HG02884 (cell line): ENCODE measurements at regions not wholly inside any gene's neighbourhood (a gene's known extent, or its start where the extent isn't known, plus 50 kb on each side); places are given as distances from the start of the nearest gene placed in this dataset.

Source experiments
- ATAC-seq: cut with Tn5 transposase; IDR thresholded peaks from one replicate; pipeline ENCODE4 v1.9.1; 2021; ENCODE audit warnings: mild to moderate bottlenecking, moderate library complexity; ENCODE audit not compliant: unreplicated experiment

DNA sequence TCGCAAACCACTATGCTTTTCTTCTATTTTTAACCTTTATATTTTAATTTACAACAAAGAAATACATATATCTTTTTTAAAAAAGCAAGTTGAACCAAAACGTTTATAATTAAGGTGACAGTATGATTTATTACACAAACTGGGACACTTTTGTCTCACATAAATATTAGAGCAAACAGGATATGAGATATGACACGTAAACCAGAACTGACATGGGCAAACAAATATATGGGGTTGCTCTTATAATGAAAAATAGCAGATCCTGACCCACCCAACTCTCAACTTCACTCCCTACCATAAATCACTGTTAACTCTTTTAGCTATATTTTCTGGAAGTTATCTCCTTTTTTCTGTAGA lies 177.0 kb upstream of the EDNRA start:
- ATAC-seq = no peak

DNA sequence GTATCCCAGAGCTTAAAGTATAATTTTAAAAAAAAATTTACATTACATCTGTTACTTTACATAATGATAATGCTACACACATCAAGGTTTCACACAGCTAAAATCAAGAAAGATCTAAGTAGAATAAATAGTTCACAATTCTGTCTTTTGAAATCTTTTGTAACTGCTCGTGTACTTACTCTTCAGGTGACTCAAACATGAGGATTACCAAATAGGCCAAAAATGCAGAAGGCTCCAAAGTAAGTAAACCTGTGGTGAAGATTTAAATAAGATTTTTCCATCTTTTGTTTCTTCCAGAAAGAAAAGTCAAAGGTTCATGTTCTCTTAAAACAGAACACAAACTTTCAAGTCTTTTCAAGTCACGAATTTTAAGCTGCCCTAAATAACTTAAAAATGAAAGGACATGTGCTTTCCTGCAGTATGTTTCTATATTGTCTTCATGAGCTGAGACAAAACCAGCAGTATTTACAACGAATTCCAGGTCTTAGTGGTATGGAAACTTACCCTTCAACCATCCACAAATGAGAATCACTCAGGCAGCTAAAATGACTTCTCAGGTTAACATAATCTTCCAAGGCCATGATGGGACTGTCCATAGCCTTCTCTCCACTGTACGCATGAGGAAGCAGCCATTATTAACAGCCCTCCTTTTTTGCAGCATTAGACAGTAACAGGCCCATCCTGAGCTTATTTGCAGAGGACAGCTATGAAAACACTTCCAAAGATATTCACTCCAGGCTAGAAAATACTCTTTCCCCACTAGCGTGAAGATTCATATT lies 172.8 kb upstream of the EDNRA start:
- no peak for ATAC-seq

DNA sequence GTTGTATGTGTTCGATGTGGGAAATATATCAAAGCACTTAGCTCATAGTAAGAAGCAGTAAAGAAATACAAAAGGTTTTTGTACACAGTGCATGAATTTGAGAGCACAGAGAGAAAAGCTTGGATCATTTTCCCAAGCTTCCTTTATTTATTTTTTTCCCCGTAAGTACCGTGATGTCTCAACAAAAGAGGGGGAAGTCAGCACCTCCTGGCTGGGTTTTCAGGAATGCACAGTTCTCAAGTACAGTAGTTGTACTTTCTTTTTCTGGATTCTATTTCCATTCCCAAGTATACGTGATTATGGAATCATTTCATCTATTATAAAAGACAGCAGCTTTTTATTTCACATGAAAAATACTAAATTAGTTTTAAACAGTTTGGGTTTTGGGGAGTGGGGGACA lies 171.5 kb upstream of the EDNRA start:
- no peak for ATAC-seq

DNA sequence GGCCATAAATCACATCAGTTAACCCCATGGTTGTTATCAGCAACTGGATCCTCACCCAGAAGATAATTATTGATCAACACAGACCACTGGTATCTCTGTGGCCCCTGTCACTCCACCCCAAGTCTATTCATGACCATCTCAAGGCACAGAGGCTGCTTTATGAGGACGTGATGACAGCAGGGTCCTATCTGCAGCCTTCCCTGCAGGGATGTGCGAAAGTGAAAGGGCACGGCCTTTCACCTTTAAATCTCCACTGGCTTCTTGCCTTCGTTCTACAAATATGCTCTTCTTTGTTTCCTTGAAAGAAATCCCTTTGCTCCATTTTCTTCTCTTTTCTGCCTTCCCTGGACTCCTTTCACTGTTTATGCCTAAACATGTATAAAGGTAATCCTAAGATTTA lies 170.6 kb upstream of the EDNRA start:
- ATAC-seq = no peak

DNA sequence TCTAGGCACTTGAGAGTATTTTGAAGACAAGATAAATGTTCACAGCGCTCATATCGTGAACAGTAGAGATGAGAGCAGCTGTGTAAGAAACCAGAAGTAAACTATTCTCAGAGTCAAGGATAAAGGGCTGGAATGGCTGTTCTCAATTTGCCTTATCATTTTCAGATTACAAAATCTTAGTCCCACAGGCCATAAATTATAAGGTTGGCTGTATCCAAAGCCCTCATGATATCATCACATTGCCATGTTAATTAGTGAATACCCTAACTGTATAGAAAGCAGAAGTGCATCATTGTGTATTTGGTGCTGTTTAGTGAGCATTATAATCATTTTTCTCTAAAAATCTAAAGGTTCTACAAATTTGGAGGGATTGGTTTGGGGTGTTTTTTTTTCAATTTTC lies 168.9 kb upstream of the EDNRA start:
- no peak for ATAC-seq

DNA sequence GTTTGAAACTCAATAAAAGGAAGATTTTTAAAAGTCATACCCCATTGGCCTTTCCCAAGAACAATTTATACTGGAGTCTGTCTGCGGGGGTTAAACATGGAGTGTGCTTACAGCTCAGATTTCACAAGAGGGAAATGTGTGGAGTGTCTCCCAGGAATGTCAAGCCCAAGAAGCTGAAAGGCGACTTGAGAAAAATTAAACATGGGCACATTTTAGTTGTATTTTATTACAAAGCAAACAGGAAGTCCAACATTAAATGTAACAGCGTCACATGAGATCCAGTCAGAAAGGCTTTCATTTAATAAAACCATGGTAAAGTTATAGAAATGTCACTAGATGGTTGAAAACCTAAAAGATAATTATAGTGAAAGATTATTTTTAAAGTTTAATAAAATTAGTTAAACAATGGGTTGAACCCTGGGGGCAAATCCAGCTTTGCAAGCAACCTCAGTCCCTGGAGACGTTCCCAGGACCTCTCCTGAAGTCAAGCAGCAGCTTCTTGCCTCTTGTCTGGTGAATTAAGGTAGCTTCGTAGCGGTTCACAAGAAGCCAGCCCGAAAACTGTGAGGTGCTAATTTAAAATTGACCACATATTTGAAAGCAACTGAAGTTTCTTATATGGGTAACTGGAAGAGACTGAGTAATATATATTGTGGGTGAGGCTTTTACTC lies 168.4 kb upstream of the EDNRA start:
- ATAC-seq = no peak

DNA sequence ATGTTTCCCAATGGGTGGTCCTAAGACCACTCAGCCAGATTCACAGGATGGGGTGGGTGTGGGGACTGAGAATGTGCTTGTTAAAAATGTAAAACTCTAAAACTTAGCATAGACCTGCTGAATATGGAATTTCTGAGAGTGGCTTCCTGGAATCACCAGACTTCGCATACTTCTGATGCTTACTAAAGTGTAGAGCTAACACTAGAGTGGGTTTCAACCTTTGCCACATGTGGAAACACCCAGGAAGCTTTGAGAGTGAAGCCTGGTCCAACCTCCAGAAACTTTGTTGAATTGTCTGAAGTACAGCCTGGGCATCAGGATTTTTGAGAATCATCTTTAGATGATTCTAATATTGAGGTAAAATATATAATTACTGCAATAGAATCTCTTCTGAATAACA lies 167.8 kb upstream of the EDNRA start:
- no peak for ATAC-seq

- ATAC-seq = no peak
Observed at GRCh38 chr4:147318586-147318985, 162.3 kb upstream of the EDNRA start.

DNA sequence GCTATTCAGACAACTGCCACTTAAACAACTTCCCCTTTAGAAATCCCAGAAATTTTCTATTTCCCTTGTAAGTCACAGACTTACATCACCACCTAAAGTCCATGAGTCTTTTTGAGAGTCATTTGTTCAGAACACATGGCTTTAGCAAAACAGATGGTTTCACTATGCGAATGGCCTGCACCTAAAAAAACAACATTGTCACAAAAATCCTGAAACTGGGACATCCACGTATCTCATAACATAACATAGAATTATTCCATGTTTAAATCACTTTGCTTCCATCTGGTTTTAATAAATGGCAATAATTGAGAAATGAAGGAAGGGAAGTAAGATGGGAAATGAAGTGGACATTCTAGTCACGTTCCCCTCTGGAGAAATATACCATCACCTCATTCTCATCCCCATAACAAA lies 155.3 kb upstream of the EDNRA start:
- ATAC-seq = no peak

DNA sequence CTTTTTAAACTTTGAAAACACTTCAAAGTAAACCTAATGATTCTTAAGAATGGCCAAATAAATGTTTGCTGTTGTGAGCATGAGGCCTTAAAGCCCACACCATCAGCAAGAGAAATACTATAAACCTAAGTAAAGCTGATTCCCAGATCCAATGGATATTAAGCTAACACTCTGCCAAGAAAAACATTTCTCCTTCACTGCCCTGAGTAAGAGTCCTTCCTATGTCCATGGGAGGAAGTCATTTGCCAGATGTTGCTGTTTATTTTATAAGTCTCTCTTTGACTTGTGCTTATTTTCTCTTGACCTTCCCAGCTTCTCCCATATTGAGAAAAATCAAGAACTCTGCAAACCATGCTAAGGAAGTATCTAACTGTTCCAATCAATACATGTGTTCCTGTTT lies 154.3 kb upstream of the EDNRA start:
- ATAC-seq = no peak

DNA sequence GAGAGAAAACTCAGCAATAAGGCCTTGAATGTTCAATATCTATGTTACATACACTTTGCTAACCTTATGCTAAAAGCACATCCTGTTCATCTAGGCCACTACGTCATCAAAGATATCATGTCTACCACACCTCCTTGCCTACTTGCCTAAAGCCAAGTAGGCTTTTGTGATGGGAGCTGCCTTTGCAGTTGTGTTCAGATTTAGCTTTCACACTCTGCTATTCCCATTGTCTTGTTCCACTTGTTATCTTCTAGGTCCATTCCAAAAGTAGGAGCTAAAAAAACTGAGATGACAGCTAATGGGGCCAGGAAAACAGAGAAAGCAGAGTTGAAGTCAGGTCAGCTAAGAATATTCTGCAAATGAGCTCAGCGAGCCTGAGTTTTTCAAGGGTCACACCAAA lies 153.6 kb upstream of the EDNRA start:
- ATAC-seq = no peak

- ATAC-seq = no peak
Observed at GRCh38 chr4:147328189-147328588, 152.7 kb upstream of the EDNRA start.

DNA sequence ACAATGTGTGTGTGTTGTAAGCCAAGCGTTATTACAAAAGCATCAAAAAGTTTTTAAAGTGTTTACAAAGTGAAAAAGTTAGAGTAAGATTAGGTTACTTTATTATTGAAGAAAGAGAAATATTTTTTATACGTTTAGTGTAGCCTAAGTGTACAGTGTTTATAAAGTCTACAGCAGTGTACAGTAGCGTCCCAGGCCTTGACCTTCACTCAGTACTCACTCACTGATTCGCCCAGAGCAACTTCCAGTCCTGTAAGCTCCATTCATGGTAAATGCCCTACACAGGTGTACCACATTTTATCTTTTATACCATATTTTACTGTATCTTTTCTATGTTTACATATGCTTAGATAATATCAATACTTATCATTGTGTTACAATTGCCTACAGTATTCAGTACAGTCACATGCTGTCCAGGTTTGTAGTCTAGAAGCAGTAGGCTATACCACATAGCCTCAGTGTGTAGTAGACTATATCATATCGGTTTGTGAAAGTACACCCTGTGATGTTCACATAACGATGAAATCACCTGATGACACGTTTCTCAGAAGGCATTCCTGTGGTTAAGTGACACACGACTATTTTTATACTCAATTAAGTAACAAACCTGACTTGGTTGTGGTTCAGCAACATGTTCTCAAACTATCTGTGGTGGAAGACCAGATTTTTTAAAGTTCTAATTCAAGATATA lies 152.0 kb upstream of the EDNRA start:
- ATAC-seq = no peak

DNA sequence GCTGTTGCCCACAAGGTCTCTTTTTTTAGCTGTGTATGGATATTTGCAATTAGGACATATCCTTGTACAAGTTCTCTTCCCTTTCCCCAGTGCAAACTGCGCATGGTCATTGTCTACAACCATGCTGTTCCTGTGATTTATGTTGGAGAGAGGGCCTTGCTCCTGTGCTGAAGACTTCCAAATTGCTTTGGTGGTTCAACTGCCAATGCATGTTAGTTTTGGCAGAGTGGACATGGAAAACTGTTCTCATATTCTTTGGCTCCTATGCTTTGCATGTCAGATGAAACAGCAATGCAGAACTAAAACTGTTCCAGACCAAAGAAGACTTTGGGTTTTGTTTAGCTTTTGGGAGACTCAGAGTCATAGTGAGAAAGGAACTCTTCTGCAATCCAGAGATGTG lies 148.8 kb upstream of the EDNRA start:
- no peak for ATAC-seq

- ATAC-seq = no peak
Observed at GRCh38 chr4:147334478-147334877, 146.4 kb upstream of the EDNRA start.

GRCh38 chr4:147335183-147335582 lies 145.7 kb upstream of the EDNRA start:
- ATAC-seq = no peak

GRCh38 chr4:147336252-147336651 lies 144.6 kb upstream of the EDNRA start:
- no peak for ATAC-seq

GRCh38 chr4:147339100-147339499 lies 141.8 kb upstream of the EDNRA start:
- ATAC-seq = no peak

DNA sequence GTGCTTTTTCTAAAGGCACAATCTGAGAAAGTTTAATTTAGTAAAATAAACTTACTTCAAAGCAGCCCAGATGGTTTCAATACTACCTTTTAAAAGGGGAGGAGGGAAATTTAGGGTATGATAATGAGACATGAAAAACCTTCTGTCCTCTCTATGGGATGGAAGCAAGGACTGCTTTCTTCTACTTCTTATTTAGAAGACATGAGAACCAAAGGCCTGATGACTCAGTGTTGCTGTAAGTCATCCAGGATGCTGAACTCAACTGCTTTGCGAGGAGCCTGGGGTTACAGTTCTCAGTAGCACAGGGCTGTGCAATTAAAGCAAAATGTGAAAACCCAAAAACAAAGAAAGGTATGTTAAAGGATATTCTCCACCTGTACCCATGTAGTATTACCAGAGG lies 140.8 kb upstream of the EDNRA start:
- no peak for ATAC-seq

DNA sequence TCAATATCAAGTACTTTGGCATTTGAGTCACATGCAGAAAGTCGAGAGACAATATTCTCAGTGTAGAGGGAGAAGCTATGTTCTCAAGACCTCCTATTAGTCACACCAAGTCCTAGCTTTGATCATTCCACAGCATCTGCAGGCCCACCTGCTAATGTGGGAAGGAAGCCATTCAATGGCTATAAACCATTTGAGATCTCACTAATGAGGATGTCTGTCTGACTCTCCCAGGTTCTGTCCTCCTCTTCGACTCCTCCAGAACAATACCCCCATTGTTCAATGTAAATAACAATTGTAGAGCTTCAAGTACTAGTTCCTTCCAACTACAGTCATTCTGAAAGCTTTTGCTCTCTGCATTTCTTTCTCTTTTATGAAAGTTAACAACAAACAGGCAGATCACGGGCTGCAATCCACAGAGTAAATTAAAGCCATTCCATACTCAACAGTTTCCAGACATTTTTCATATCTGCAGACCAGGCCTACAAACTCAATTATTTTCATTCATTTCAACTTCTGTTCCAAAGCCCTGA lies 140.2 kb upstream of the EDNRA start:
- no peak for ATAC-seq

DNA sequence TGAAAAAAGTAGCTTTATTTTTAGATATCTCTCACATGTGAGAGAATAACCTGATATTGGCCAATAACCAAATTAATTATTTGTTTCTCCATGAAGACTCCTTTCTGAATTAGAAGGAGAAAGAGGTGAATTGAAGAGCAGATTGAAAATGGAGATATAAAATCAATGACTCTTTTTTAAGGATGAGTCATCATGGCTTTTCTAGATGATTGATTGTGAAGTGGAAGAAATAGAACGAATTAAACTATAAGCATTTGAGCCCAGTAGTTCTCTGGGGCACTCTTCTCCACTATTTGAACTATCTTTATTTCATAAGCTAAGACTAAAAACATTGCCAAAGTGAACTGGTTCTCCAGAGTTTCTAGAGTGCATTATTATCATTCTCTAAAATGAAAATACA lies 137.2 kb upstream of the EDNRA start:
- ATAC-seq = no peak

GRCh38 chr4:147345662-147346061 lies 135.2 kb upstream of the EDNRA start:
- ATAC-seq = no peak
